ENCODE measurements at regions not wholly inside any gene's neighbourhood (a gene's known extent, or its start where the extent isn't known, plus 50 kb on each side); places are given as distances from the start of the nearest gene placed in this dataset.
A peak's percentile ranks its signal among the peaks of the same experiment; 100 is the strongest.
"Not testable (repeated sequence)": the region's sequence is repeated elsewhere in the genome, so short reads cannot be mapped to it uniquely, and the experiment has no call there.

DNA sequence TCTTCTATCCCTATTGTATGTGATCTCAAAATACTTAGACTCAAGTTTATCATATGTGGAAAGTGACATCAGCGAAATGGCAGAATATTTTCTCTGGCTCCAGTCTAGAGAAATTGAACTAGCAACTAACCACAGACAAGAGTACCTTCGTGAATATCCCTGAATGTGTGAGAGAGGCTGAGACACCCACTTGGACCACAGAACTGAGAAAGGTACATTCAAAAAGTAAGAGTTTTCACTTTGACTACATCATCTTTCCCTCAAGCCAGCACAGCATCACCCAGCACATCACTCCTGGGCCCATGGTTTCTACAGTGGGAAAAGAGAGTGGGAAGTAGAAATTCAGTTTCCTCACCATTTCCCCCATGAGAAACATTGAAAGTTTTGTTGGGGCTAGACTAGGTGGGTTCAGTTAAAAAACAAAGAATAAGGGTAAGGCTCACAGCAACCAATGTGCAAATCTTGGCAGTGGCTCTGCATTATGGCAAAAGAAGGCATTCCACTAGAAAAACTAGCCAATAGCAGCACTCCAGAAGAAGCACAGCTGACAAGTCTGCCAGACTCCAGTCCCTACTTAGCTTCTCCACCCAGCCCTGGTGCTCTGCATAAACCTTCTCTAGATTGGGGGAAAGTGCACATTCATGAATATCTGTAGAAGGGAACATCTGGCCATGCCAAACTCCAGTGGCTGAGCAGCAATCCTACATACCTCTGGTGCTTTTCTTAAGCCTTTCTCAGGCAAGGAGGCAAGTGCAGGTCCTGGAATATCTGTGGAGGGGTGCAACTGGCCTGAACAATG is 225.6 kb upstream of the VLDLR start:
- DNase-seq (ENCODE audit: low spot score) = no peak

DNA sequence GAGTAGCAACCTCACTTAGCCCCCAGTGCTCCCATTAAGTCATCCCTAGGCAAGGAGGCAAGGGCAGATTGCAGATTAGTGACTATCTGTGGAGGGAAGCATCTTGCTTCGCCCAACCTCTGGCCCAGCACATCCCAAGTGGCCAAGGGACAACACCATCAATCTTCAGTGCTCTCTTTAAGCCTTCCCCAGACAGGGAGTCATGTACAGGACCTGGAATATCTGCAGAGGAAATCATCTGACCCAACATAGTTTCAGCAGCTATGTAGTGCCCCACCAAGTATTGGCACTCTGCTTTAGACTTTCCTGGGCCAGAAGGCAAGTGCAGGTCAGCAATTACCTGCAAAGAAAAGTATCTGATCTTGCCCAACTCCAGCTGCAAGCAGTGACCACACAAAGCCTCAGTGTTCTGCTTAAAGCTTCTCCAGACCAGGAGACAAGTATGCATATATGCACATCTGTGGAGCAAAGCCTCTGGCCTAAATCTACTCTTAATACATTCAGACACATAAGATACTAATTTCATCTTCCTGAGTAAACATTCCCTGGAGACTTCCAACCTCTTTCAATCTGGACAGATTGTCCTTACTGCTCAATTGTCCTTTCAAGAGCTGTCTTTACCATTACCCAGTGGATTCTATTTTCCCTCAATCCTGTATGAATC is 224.8 kb upstream of the VLDLR start:
- no peak for DNase-seq (ENCODE audit: low spot score)

DNA sequence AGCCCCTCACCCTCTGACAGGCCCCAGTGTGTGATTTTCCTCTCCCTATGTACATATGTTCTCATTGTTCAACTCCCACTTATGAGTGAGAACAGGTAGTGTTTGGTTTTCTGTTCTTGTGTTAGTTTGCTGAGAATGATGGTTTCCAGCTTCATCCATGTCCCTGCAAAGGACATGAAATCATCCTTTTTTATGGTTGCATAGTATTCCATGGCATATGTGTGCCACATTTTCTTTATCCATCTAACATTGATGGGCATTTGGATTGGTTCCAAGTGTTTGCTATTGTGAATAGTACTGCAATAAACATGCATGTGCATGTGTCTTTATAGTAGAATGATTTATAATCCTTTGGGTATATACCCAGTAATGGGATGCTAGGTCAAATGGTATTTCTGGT is 223.7 kb upstream of the VLDLR start:
- not testable (repeated sequence) for DNase-seq (ENCODE audit: low spot score)

DNA sequence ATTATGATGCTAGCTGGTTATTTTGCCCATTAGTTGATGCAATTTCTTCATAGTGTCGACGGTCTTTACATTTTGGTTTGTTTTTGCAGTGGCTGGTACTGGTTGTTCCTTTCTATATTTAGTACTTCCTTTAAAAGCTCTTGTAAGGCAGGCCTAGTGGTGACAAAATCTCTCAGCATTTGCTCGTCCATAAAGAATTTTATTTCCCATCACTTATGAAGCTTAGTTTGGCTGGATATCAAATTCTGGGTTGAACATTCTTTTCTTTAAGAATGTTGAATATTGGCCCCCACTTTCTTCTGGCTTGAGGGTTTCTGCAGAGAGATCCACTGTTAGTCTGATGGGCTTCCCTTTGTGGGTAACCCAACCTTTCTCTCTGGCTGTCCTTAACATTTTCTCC is 219.8 kb upstream of the VLDLR start:
- not testable (repeated sequence) for DNase-seq (ENCODE audit: low spot score)

DNA sequence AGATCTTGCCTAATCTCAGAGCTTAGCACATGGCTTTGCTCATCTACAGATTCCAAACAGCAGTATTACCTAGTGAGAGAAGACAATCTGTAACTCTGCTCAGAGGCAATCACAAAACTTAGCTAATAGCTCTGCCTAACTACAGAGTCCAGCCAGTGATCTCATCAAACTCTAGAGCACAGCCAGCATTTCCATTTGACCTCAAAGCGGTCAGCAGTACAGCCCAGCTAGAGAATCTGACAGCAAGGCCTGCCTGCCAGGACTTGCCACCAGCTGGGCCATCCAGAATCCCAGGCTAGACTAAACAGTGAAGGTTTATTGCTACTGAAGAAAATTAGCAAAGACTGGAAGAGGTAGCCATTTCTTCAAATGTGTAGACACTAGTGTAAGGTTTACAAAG is 217.9 kb upstream of the VLDLR start:
- no peak for DNase-seq (ENCODE audit: low spot score)

DNA sequence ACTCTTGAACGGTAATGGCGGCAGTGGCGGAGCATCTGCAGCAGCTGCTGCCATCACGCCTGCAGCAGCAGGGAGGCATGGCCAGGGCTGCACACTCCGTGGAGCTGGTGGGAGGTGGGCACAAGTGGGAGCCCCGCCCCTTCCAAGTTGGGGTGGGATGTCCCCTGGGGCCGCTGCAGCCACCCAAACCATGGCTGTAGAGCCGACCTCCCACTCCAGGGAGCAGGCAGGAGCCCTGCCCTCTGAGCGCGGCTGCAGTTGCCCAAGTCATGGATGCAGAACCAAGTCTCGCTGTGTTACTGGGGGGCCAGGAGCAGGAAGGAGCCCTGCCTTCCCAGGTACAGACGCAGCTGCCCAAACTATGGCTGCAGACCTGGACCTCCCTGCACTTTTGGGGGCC is 215.3 kb upstream of the VLDLR start:
- no peak for DNase-seq (ENCODE audit: low spot score)

DNA sequence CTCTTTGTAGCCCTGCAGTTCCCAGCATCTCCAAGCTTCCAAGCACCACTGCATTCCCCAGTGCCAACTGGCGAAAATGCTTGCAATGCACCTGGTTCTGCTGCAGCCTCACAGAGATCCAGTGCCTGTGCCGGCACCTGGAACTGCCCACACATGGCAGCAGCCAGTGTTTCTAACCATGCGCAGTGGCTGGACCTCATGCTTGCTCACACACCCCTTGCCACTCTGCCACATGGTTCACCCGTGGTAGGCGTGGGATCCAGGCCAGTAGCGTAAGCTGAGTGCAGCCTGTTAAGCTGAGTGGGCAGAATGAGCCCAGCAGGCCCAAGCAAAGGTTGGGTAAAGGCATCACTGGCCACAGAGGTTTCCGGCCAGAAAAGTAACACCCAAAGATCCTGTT is 214.1 kb upstream of the VLDLR start:
- no peak for DNase-seq (ENCODE audit: low spot score)

DNA sequence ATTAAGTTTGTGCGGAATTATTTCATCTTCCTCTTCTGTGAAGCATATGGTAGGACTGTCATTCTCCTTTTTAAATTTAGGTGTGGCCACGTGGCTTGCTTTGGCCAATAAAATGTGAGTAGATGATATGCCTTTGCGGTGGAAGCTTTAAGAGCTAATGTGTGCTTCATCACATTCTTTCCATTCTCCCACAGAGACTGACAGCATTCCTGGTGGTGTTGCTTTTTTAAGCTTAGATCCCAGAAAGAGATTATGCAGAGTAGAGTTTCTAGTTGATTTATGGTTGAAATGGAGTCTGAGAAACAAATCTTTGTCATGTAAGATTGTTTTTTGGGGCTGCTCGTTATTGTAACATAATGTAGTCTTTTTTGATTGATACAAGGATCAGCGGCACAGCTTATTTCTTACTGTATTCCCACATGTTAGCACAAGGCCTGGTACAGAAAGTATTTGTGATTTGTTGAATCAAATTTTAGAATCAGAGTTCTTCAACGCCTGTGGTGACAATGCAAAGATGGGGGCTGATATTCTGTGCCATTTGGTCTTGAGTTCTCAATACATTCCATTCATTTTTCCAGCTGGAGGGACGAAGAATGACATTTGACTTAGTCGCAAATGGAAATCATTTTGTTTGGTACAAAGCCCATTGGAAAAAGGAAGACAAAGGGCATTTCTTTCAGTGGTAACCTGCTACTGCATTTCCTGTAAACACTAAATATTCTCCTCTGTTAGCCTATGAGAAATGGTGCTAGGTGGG is 209.9 kb upstream of the VLDLR start:
- DNase-seq (ENCODE audit: low spot score) = peak; percentile 32

DNA sequence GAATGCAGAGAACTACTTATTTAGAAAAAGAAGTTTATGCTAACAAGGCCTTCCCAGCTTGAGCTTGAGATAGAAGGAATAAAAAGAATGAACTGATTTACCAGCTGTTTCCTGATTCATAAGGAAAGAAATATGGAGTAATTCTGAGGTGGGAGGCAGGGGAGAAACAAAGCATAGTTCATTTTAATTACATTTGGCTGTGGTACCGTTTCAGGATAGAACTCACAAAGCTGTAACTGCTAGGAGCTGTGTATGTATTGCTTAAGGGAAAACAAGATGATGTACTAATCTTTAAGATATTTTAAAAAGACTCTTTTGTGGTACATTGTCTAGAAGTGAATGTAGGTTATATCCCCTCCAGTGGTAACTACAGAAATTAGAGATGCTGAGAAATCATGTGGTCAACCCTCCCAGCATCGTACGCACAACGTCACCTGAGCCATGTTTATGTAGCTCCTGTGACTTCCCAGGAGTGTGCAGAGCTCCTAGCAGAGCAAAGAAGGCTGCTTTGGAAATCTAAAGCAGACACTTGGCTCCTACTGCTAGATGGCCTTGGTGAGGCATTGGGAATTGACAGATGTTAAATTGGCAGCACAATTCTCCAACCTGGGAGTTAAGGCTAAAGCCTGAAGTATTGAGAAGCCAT is 208.3 kb upstream of the VLDLR start:
- no peak for DNase-seq (ENCODE audit: low spot score)

DNA sequence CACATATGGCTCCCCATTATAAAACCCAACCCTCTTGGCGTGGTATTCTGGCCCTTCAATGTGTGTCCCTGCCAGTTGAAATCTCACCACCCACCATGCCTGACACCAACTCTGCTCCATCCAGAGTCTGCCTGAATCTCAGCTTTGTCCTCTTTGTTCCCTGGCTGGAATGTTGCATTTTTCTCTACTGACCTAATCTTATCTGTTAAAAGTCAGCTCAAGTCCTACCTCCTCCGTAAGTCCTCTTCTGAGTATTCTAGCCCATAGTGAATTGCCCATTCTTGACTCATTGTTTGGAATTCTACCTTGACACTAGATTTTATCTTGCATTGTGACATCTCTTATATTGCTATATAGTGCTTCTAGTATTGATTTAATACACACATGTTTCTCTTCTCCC is 207.1 kb upstream of the VLDLR start:
- no peak for DNase-seq (ENCODE audit: low spot score)

DNA sequence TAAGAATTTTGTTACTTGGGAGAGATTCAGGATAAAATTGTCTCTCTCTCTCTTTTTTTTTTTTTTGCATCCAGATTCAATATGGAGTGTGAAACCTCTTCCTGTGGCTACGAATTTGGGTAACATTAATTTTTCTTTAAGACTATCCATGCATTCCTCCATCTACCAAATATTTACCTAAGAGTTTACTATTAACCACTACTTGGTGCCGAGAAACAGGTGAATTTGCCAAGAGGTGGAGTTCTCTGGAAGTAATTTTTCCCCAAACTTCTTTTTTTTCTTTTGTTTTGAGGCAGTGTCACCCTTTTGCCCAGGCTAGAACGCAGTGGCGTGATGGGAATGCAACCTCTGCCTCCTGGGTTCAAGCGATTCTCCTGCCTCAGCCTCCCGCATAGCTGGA is 206.3 kb upstream of the VLDLR start:
- DNase-seq (ENCODE audit: low spot score) = no peak

DNA sequence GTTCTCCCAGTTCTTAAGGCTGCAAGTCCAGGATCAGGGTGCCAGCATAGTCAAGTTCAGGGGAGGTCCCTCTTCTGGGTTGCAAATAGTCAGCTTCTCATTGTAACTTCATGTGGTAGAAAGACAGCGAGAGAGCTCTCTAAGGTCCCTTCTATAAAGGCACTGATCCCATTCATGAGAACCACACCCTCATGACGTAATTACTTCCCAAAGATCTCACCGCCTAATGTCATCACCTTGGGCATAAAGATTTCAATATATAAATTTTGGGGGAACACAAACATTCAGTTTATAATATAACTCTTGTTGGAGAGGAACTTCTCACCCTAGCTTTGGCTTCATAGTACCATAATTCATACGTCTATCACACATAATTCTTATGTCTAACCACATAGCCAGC is 203.9 kb upstream of the VLDLR start:
- DNase-seq (ENCODE audit: low spot score) = no peak

DNA sequence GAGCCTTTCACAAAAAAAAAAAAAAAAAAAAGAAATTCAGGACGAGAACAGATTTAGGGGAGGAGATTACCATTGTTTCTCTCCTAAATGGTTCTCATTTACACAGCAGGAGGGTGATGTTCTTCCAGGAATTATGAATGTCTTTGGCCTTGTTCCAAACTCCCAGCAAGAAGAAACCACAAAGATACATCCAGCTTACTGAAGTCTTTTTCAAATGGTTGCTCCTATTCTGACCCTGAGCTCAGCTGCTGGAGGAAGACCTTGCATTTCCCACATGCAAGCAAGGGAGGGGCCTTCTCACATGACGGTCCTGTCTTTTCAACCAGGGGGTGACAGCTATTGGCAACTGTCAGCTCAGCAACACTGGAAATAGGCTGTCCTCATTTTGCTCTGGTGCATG is 203.0 kb upstream of the VLDLR start:
- peak; percentile 23 for DNase-seq (ENCODE audit: low spot score)

DNA sequence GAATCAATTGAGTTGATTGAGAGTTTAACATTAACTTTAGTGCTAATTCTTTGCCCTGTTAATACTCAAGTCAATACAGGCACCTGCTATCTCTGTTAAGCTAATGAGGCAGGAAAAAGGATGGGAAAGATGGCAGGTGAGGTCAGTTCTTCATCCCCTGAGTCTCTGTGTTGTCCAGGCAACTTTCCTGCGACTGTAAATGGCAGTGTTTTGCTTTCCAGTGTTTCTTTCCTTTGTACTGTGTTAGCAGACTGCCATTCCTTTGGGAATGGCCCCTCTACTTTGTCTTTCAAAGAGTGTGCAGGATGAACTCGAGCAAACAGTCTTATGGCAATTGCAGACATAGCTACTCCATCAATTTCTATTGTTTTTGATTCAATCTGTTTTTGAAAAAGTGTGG is 202.2 kb upstream of the VLDLR start:
- no peak for DNase-seq (ENCODE audit: low spot score)

DNA sequence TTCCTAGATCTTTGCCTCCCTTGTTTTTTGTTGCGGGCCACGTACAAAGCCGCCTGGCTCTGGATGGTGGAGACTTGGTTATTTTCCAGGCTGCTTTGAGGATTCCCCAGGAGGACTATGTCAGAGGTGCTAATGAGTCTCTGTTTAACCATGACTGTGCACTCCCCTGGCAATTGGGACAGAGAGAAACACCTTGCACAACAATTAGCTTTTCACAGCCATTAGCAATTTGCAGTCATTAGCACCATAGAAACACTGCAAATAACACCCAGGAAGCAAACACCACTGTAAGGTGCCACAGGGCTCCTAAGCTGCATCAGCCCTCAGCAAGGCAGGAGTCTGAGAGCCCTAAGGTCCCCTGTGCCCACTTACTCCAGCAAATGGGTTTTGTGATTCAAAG is 201.0 kb upstream of the VLDLR start:
- DNase-seq (ENCODE audit: low spot score) = no peak

DNA sequence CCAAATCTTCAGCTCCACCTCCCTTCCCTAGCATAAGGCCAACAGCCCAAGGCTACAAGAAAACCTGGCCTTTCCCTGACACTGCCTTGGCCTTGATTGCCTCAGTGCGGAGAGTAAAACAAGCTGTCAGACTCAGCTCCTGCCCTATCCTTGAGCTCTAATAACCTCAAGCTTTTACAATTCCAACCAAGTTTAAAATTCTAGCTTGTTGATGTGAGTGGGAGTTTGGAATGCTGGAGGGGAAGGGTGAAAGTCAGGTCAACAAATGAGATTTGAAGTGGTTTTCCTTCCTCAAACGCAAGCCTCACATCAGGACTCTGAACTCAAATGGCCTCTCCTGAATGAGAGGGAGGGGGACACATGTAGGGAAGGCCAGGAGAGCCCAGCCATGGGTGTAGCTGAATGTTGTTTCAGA is 197.0 kb upstream of the VLDLR start:
- DNase-seq (ENCODE audit: low spot score) = no peak

DNA sequence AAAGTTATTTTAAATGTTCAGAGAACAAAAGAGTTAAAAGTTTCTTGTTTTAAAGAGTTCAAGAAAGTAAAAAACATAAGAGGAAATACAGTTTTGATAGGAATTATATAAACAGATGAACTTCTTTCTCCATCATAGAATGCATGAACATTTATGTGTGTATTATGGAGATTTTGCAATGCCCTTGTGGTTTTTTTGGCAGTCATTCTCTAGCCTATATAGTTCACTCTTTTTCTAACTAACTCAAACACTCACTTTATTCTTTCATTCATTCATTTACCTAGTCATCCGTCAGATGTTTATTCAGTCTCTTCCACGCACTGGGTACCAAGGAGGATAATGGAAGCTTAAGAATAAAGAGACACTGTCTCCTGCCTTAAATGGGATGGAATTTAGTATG is 195.9 kb upstream of the VLDLR start:
- DNase-seq (ENCODE audit: low spot score) = no peak

DNA sequence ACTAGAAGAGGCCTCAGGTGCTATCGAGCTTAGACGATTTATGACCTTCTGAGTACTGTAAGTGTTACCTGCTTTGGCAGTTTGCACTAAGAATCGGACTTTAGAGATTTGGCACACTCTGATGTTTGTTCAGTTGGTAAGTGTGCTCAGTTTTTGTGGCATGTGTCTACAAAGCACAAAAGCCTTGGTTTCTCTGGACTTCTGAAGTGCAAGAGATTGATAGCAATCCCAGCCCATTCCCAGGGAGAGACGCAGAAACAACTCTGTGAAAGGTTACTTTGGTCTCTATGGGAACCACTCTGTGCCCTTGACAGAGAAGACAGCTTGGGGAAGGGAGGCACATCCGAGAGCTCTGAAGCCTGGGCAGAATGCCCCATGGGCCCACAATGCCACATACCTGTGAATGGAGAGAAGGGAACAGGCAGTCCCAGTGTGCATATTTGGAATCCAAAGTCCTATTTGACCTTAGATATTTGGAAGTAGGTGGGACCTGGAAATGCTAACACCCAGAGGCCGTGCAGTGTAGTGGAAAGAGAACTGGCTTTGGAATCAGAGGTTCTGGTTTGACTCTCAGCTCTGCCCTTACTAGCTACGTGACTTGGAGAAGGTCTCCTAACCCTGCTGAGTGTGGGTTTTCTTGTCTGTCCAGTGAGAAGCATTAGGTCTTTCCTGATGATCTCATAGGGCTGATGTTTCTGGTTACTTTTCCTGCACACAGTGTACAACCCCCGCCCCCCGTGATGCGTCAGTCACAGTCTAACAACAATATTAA is 194.3 kb upstream of the VLDLR start:
- DNase-seq (ENCODE audit: low spot score) = no peak

DNA sequence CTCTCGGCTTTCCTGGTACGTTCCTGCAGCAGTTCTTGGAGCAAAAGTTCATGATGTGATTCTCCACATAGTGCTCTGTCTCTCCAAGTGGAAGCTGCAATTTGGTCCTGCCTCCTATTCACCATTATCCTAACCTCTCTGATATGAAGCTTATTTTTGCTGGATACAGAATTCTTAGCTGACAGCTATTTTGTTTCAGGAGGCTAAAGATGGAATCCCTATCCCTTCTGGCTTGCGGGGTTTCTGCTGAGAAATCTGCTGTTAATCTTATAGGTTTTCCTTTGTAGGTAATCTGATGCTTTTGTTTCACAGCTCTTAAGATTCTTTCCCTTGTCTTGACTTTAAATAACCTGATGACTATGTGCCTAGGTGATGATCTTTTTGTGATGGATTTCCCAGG is 181.6 kb upstream of the VLDLR start:
- DNase-seq (ENCODE audit: low spot score) = no peak

DNA sequence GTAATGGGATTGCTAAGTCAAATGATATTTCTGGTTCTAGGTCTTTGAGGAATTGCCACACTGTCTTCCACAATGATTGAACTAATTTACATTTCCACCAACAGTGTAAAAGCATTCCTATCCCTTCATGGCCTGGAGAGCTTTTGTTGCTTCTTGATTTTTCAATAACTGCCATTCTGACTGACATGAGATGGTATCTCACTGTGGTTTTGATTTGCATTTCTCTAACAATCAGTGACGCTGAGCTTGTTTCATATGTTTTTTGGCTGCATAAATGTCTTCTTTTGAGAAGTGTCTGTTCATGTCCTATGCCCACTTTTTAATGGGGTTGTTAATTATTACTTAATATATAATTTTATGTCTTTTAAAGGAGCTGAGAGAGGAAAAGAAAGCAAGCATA is 177.7 kb upstream of the VLDLR start:
- not testable (repeated sequence) for DNase-seq (ENCODE audit: low spot score)

DNA sequence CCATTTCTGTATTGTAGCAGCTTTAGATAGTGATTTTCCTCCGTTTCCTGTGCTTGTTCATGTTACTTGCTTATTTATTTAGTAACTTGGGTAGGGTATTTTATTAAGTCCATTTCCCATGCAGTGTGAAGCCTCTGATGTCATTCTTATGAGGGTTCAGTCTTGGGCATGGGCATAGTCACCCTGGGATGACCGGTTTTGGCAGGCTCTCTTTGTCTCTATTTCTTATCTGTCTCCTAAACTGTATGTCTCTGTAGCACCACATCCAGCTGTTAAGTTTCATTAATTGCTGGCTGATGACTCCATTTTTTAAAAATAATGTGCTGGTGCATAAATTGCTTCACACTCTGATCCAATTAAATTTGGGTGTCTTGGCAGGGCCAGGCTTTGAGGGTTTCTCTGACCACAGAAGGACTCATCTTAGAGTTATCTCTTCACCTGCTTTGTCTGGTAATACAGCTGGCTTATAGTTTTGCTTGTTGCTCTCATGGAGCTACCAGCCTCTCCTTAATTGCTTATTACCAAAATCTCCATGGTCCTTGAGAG is 173.3 kb upstream of the VLDLR start:
- no peak for DNase-seq (ENCODE audit: low spot score)

DNA sequence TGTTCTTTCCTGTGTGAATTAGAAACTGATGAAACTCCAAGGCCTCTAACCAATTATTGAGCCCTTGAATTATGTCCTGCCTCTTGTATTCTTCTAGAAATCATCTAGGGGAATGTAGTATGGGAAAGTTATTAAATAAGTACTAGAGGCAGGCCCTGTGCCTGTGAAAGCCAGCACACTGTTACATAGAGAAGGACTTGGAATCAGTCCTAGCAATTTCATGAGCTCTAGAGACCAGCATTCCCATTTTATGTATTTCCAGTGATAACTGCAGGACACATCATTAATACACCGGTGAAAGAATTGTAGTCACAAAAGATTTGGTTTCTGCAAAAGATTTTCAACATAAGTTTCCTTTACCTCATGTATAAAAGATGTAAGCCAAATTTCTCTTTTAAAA is 168.5 kb upstream of the VLDLR start:
- DNase-seq (ENCODE audit: low spot score) = no peak
